H1 (cell line): ENCODE measurements at regions not wholly inside any gene's neighbourhood (a gene's known extent, or its start where the extent isn't known, plus 50 kb on each side); places are given as distances from the start of the nearest gene placed in this dataset.

Experiments
- BCL11A ChIP-seq, 2 experiments: IDR thresholded peaks; one replicate each; pipeline ENCODE4 v1.6.1; 2011; ENCODE audit warnings: low read depth in 2 of 2, low read length in 2 of 2, mild to moderate bottlenecking in 2 of 2
- CBX5 ChIP-seq: fragments of 300-800, 300-1000 bp; sonication (generic); IDR thresholded peaks from 2 replicates; pipeline ENCODE4 v1.7.1; 2016; ENCODE audit warnings: antibody characterized with exemption, low read length, low read depth
- CREB1 ChIP-seq: IDR thresholded peaks from 2 replicates; pipeline ENCODE4 v1.6.1; 2012; ENCODE audit warnings: inconsistent platforms
- CTCF ChIP-seq, 3 experiments: IDR thresholded peaks; 1 replicate in 2 of 3; 2 replicates in 1 of 3; pipeline versions ENCODE4 v1.5.1 to v1.6.1; 2011; ENCODE audit warnings: low read length in 3 of 3, mild to moderate bottlenecking in 3 of 3, inconsistent platforms in 2 of 3, low read depth in 1 of 3, moderate library complexity in 1 of 3; ENCODE audit not compliant: insufficient read depth in 1 of 3; ENCODE audit errors: control extremely low read depth in 1 of 3
- EP300 ChIP-seq, 2 experiments: IDR thresholded peaks; 1 replicate in 1 of 2; 2 replicates in 1 of 2; pipeline ENCODE4 v1.6.1; 2011 to 2012; ENCODE audit warnings: low read depth in 2 of 2, low read length in 2 of 2, mild to moderate bottlenecking in 2 of 2, borderline replicate concordance in 1 of 2, inconsistent platforms in 1 of 2, moderate library complexity in 1 of 2
- HDAC6 ChIP-seq: IDR thresholded peaks from one replicate; pipeline ENCODE4 v1.7.1; 2012; ENCODE audit warnings: low read depth, mild to moderate bottlenecking, inconsistent platforms, low read length, moderate library complexity
- MAFK ChIP-seq: IDR thresholded peaks from 2 replicates; pipeline ENCODE4 v1.6.1; 2012; ENCODE audit warnings: low read depth, mild to moderate bottlenecking, improper control_type of control experiment, low read length
- SP1 ChIP-seq: IDR thresholded peaks from 2 replicates; pipeline ENCODE4 v1.6.1; 2011; ENCODE audit warnings: low read depth, low read length
- SP2 ChIP-seq: IDR thresholded peaks from 2 replicates; pipeline ENCODE4 v1.6.1; 2012; ENCODE audit warnings: mild to moderate bottlenecking, low read length, inconsistent platforms
- TAF1 ChIP-seq: IDR thresholded peaks from 2 replicates; pipeline ENCODE4 v1.6.1; 2011; ENCODE audit warnings: mild to moderate bottlenecking, low read depth, low read length
- TAF7 ChIP-seq: optimal IDR thresholded peaks from 2 replicates; pipeline ENCODE3; 2011; ENCODE audit warnings: low read depth, mild to moderate bottlenecking, inconsistent platforms, low read length, moderate library complexity, borderline replicate concordance

GRCh38 chr3:1501406-1502115 lies 408.7 kb downstream of the CNTN6 start (continued):
- TF ChIP-seq CTCF (IDR thresholded peaks at IDR 0.05; ENCODE audit: control extremely low read depth in 1 of 3, insufficient read depth in 1 of 3, low read depth in 1 of 3, low read length in 3 of 3) (no peak), SP1 (no peak), EP300 (IDR thresholded peaks at IDR 0.05; ENCODE audit: borderline replicate concordance in 1 of 2, low read depth in 2 of 2, low read length in 2 of 2) (no peak), CREB1 (no peak), SP2 (no peak), TAF1 (no peak), HDAC6 (no peak), CBX5 (no peak), TAF7 (no peak), BCL11A (IDR thresholded peaks at IDR 0.05; ENCODE audit: low read depth in 2 of 2, low read length in 2 of 2) (no peak), MAFK (no peak)
- TF ChIP-seq, all 59 proteins: peak for 0
